Colonic mucosa (tissue), 4 donors: ENCODE measurements at regions not wholly inside any gene's neighbourhood (a gene's known extent, or its start where the extent isn't known, plus 50 kb on each side); places are given as distances from the start of the nearest gene placed in this dataset.

ENCODE experiments used
- DNase-seq: peaks from one replicate; pipeline ENCODE4 v3.0.0-alpha.2; 2020
- H3K27ac ChIP-seq: fragments of 200-600 bp; one replicate; pipeline ENCODE4 v1.8.0; 2021
- H3K27me3 ChIP-seq: fragments of 200-600 bp; one replicate; pipeline ENCODE4 v1.8.0; 2021
- H3K36me3 ChIP-seq: fragments of 200-600 bp; one replicate; pipeline ENCODE4 v1.8.0; 2021
- H3K4me1 ChIP-seq: fragments of 200-600 bp; one replicate; pipeline ENCODE4 v1.8.0; 2021; ENCODE audit warnings: mild to moderate bottlenecking
- H3K4me3 ChIP-seq: fragments of 200-600 bp; one replicate; pipeline ENCODE4 v1.8.0; 2021
- H3K9ac ChIP-seq, 2 donors: one replicate each; pipeline ENCODE4 v1.7.0; 2013; ENCODE audit warnings: control low read depth in 2 of 2, low read depth in 2 of 2, low read length in 2 of 2
- H3K9me3 ChIP-seq: fragments of 200-600 bp; one replicate; pipeline ENCODE4 v1.8.0; 2021
- intact Hi-C: fragments of 100-400 bp; cut with DNase I; formaldehyde crosslinking; loops from one replicate; pipeline ENCODE4 v1.14.1; 2022
- TF ChIP-seq, protein P1 (sequence below): fragments of 200-600 bp; IDR thresholded peaks from one replicate; pipeline ENCODE4 v1.8.0; 2022; ENCODE audit warnings: antibody characterized with exemption, mild to moderate bottlenecking
- donor health status: healthy.
- donor health status: DM: no; HTN: no; CAD: no.
- donor health status: DM: no; HTN: no; CAD: no.

DNA sequence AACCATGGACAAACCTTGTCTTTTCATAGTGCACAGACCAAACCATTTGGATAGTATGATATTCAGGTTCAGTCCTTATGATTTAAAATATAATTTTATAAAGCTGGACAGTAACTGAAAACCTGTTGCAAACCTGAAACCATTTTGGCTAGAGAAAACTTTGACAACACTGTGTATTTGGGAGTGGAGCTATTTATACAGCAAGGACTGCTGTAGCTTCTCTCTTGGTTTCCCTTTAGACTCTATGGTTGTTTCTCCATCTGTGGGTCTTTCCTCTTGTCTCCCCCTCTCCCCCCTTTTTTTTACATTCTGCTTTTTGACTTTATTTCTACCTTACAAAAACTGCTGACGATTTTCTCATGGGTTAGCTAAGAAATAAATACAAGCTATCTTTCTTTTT, 581.7 kb downstream of the SLC4A3 start:
- H3K36me3 ChIP-seq = no peaks in the 10 kb centered on the region
- no peak overlapping the region for H3K27ac ChIP-seq
- TF ChIP-seq, protein P1, sequence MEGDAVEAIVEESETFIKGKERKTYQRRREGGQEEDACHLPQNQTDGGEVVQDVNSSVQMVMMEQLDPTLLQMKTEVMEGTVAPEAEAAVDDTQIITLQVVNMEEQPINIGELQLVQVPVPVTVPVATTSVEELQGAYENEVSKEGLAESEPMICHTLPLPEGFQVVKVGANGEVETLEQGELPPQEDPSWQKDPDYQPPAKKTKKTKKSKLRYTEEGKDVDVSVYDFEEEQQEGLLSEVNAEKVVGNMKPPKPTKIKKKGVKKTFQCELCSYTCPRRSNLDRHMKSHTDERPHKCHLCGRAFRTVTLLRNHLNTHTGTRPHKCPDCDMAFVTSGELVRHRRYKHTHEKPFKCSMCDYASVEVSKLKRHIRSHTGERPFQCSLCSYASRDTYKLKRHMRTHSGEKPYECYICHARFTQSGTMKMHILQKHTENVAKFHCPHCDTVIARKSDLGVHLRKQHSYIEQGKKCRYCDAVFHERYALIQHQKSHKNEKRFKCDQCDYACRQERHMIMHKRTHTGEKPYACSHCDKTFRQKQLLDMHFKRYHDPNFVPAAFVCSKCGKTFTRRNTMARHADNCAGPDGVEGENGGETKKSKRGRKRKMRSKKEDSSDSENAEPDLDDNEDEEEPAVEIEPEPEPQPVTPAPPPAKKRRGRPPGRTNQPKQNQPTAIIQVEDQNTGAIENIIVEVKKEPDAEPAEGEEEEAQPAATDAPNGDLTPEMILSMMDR = no peak
- no peak for DNase-seq
- no peaks in the 10 kb centered on the region for H3K27me3 ChIP-seq
- H3K9ac ChIP-seq = no peak overlapping the region
- H3K9me3 ChIP-seq = no peaks in the 10 kb centered on the region
- no peaks in the 10 kb centered on the region for H3K4me1 ChIP-seq
- no peak overlapping the region for H3K4me3 ChIP-seq
- intact Hi-C loops = no loop called here

- H3K27me3 ChIP-seq = no peaks in the 10 kb centered on the region
- no peaks in the 10 kb centered on the region for H3K9me3 ChIP-seq
- H3K9ac ChIP-seq = no peak overlapping the region
- intact Hi-C loops = no loop called here
- no peak for DNase-seq
- no peak overlapping the region for H3K4me3 ChIP-seq
- TF ChIP-seq, protein P1 = no peak
- H3K27ac ChIP-seq = no peak overlapping the region
- H3K36me3 ChIP-seq = no peaks in the 10 kb centered on the region
- no peaks in the 10 kb centered on the region for H3K4me1 ChIP-seq
These were observed 582.3 kb downstream of the SLC4A3 start for GRCh38 chr2:220209751-220210150.

- Histone ChIP-seq H3K9me3 (no peaks in the 10 kb centered on the region), H3K4me1 (no peaks in the 10 kb centered on the region), H3K4me3 (no peak overlapping the region), H3K9ac (no peak overlapping the region), H3K36me3 (no peaks in the 10 kb centered on the region), H3K27me3 (no peaks in the 10 kb centered on the region), H3K27ac (no peak overlapping the region)
- TF ChIP-seq, protein P1 = no peak
- intact Hi-C loops = no loop called here
- no peak for DNase-seq
These were observed 585.1 kb downstream of the SLC4A3 start for GRCh38 chr2:220212296-220213080.

GRCh38 chr2:220215785-220216184, 588.4 kb downstream of the SLC4A3 start:
- TF ChIP-seq, protein P1 = no peak
- Histone ChIP-seq H3K27me3 (no peaks in the 10 kb centered on the region), H3K27ac (no peak overlapping the region), H3K9ac (no peak overlapping the region), H3K4me3 (no peak overlapping the region), H3K36me3 (no peaks in the 10 kb centered on the region), H3K9me3 (no peaks in the 10 kb centered on the region), H3K4me1 (no peaks in the 10 kb centered on the region)
- intact Hi-C loops = no loop called here
- no peak for DNase-seq

GRCh38 chr2:220219371-220219770, 591.9 kb downstream of the SLC4A3 start:
- Histone ChIP-seq H3K4me1 (no peaks in the 10 kb centered on the region), H3K36me3 (no peaks in the 10 kb centered on the region), H3K9ac (no peak overlapping the region), H3K4me3 (no peak overlapping the region), H3K27ac (no peak overlapping the region), H3K9me3 (no peaks in the 10 kb centered on the region), H3K27me3 (no peaks in the 10 kb centered on the region)
- TF ChIP-seq, protein P1 = no peak
- DNase-seq = no peak
- intact Hi-C loops = no loop called here
